ENCODE measurements at regions not wholly inside any gene's neighbourhood (a gene's known extent, or its start where the extent isn't known, plus 50 kb on each side); places are given as distances from the start of the nearest gene placed in this dataset.

- no peak for TF ChIP-seq POLR2A (IDR thresholded peaks at IDR 0.05)
- TF ChIP-seq, protein P1, sequence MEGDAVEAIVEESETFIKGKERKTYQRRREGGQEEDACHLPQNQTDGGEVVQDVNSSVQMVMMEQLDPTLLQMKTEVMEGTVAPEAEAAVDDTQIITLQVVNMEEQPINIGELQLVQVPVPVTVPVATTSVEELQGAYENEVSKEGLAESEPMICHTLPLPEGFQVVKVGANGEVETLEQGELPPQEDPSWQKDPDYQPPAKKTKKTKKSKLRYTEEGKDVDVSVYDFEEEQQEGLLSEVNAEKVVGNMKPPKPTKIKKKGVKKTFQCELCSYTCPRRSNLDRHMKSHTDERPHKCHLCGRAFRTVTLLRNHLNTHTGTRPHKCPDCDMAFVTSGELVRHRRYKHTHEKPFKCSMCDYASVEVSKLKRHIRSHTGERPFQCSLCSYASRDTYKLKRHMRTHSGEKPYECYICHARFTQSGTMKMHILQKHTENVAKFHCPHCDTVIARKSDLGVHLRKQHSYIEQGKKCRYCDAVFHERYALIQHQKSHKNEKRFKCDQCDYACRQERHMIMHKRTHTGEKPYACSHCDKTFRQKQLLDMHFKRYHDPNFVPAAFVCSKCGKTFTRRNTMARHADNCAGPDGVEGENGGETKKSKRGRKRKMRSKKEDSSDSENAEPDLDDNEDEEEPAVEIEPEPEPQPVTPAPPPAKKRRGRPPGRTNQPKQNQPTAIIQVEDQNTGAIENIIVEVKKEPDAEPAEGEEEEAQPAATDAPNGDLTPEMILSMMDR (IDR thresholded peaks at IDR 0.05 in 4 of 5, conservative IDR thresholded peaks at IDR 0.05 in 1 of 5) = no peak
These were observed 236.6 kb downstream of the PSAT1 start for GRCh38 chr9:78533500-78533899.

Measured in gastrocnemius medialis (tissue), 4 donors.